ENCODE measurements at regions not wholly inside any gene's neighbourhood (a gene's known extent, or its start where the extent isn't known, plus 50 kb on each side); places are given as distances from the start of the nearest gene placed in this dataset.

- TF ChIP-seq EZH2phosphoT487 (IDR thresholded peaks at IDR 0.05; ENCODE audit: low read depth) (no peak), CTCF (IDR thresholded peaks at IDR 0.05; ENCODE audit: low read depth, low read length) (no peak)
Observed at GRCh38 chr13:34223984-34224383, 406.0 kb downstream of the RFC3 start.

All from OCI-LY3 (cell line).